HG02763 (cell line): ENCODE measurements at regions not wholly inside any gene's neighbourhood (a gene's known extent, or its start where the extent isn't known, plus 50 kb on each side); places are given as distances from the start of the nearest gene placed in this dataset.
"Not testable (repeated sequence)": the region's sequence is repeated elsewhere in the genome, so short reads cannot be mapped to it uniquely, and the experiment has no call there.

Source experiments
- ATAC-seq: cut with Tn5 transposase; IDR thresholded peaks from one replicate; pipeline ENCODE4 v1.9.1; 2021; ENCODE audit warnings: mild to moderate bottlenecking, moderate library complexity; ENCODE audit not compliant: unreplicated experiment

DNA sequence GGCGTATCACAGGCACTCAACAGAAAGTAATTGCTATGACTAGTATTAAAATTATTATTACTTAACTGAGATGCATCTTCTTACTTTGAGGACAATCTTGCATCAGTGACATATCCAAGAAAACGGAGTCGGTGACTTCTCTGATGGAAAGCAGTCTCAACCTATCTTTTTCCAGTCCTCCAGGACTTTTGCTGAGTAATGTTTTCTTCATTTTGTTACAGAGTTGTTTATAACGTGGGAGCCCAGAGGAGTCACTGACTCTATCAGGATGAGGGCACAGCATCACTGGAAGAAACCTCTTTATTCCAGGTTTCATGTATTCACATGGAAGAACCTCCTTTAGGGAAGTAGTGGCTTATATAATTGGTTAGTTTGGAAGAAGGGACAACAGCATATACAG lies 51.5 kb upstream of the MELK start:
- no peak for ATAC-seq

GRCh38 chr9:36517131-36517530 lies 55.6 kb upstream of the MELK start:
- ATAC-seq, result no peak

DNA sequence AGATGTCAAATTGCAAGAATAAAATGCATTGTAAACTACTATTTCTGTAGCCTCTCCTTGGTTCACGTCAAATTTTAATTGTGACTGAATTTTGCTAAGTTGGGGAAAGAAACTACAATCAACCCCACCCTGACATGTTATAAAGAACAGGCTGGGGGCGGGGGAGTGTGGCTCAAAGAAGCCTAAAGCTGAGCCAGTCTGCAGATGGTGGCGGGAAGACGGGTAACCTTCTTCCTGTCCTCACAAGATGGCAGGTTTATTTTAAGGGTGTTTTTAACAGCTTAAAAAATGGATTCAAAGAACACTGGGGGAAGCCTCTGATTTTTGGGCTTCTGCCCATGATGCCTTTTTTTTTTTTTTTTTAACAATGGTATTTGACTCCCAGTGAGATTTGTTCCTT lies 68.5 kb upstream of the MELK start:
- ATAC-seq, result no peak

- no peak for ATAC-seq
These were observed 69.3 kb upstream of the MELK start for GRCh38 chr9:36503172-36504088.

GRCh38 chr9:36501727-36502126 lies 71.0 kb upstream of the MELK start:
- no peak for ATAC-seq

DNA sequence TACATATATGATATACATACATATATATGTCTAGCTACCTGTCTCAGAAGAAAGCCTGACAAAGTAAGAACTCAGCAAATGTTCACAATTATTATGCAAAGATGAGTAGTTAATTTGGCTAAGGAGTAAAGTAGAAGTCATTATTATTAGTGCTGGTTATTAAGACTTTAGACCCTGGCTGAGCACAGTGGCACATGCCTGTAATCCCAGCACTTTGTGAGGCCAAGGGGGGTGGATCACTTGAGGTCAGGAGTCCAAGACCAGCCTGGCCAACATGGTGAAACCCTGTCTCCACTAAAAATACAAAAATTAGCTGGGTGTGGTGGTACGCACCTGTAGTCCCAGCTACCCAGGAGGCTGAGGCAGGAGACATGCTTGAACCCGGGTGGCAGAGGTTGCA lies 71.8 kb upstream of the MELK start:
- not testable (repeated sequence) for ATAC-seq

GRCh38 chr9:36499174-36499890 lies 73.4 kb upstream of the MELK start:
- ATAC-seq, result no peak

DNA sequence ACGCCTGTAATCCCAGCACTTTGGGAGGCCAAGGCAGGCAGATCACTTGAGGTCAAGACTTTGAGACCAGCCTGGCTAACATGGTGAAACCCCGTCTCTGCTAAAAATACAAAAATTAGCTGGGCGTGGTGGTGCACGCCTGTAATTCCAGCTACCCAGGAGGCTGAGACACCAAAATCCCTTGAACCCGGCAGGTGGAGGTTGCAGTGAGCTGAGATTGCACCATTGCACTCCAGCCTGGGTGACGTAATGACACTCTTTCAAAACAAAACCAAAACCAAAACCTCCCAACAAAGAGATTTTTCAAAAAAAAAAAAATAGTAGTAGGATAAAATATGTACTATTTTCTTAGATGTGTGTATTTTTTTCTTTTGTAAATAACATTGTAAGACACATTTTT lies 79.1 kb upstream of the MELK start:
- not testable (repeated sequence) for ATAC-seq

GRCh38 chr9:36492865-36493264 lies 79.8 kb upstream of the MELK start:
- no peak for ATAC-seq

- no peak for ATAC-seq
These were observed 83.2 kb upstream of the MELK start for GRCh38 chr9:36489453-36489852.

GRCh38 chr9:36488389-36488756 lies 84.3 kb upstream of the MELK start:
- ATAC-seq, result no peak

GRCh38 chr9:36487482-36488388 lies 85.0 kb upstream of the MELK start:
- peak; percentile 84 for ATAC-seq

DNA sequence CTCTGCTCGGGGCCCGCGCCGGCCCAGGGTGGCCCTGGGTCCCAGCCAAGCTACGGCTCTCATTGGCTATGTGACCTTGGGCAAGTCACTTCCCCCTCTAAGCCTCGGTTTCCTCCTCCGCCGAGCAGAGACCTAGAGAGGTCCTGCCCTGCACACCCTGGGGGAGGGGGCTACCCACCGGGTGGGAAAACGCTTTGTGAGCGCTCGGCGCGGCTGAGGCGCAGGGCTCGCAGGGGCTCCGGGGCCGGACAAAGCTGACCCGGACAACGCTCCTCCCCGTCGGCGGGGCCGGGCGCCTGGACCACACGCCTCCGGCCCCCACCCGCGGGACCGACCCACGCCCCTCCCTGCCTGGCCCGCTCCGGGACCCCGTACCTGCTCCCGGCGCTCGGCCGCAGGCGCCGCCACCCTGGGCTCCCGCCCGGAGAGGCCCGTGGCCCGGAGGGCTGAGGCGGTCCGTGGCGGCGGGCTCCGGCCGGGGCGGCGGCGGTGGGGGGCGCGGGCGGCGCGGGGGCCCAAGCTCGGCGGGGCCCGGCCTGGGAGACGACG lies 85.7 kb upstream of the MELK start:
- peak; percentile 32 for ATAC-seq

DNA sequence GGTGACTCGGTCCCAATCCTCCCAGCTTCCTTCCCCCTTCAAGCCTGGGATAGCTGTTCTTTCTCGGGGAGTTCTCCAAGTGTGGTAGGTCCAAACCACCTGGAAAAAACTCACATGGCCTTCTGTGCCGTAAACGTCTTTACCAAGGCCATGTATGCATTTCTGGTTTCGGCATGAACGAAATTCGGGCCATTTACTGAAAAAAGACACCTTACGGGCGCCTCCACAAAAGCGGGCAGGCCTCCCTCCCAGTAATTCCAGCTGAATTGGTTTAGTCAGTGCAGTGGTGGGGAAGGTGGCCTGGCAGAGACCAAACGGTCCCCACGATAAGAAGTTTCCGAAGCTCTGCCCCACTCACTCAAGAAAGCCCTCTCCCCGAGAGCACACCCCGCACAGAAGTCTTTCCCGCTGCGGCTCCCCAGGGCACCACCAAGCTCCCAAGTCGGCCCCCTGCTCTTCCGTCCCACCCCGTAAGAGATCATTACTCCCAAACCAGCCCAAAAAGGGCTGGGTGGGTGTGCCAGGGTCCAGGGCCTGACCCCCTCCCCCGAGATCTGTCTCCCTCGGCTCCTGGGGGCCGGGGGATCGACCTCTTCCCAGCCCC lies 86.3 kb upstream of the MELK start:
- peak; percentile 3 for ATAC-seq

DNA sequence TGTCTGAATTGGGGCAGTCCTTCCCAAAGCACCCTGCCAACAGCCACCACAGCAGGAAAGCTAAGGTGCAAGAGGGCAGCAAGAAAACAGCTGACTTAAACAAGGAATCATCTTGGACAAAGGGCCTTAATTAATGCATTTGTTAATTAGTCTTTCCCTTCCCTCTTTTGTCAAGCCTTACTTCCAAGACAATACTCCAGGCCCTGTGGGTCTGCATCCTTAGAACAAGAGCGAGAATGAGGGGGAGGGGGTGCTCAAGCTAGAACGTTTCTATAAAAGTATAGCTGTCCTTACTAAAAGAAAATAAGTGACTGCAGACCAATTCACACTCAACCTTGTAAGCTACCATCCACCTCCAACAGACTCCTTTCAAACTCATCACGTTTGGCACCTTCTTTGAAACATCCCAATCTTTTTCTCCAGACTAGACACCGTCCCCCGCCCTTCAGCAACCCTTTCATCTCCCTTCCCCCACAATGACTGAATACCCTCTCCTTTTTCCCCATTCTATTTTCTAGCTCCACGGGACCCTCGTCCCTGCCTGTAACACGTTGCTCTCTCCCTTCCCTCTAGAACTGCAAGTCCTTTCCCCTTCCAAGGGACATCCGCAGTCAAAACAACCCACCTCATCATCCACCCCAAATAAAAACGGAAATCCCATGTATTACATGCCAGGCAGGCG lies 85.7 kb upstream of the RNF38 start:
- ATAC-seq, result no peak

DNA sequence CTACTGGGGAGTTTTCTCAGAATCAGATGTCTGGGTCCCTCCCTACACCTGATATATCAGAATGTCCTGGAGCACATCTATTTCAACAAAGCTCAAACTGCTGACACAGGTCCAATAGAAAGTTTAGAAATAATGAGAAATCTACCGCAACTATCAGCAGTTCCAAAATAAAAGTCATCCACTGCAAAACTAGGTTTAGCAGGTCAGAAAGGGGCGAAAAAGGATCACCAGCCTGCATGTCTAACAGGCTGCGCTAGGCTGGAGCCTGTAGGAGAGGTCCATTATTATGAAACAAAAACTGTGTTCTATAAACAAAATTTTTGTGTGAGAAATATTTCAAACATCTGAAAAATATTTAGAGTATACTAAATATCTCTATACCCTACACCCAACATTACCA lies 84.1 kb upstream of the RNF38 start:
- no peak for ATAC-seq

- ATAC-seq, result no peak
These were observed 79.0 kb upstream of the RNF38 start for GRCh38 chr9:36479101-36479500.

DNA sequence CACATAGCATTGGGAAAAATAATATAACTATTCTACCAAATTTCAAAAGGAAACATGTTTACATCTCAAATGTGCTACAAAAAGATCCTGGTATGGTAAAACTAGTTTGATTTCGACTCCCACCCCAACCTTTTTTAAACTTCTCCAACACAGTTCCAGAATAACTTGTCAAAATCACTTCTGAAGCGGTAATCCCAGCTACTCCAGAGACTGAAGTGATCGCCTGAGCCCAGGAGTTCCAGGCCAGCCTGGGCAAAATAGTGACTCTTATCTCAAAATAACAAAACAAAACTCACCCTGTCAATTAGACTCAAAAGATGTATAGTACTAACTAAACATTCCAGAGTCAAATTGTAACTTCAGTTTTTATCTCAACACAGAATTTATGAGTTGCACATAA lies 71.3 kb upstream of the RNF38 start:
- ATAC-seq, result no peak

- peak; percentile 87 for ATAC-seq
These were observed 70.7 kb upstream of the RNF38 start for GRCh38 chr9:36470643-36471290.
